ENCODE measurements at regions not wholly inside any gene's neighbourhood (a gene's known extent, or its start where the extent isn't known, plus 50 kb on each side); places are given as distances from the start of the nearest gene placed in this dataset.
"Not testable (repeated sequence)": the region's sequence is repeated elsewhere in the genome, so short reads cannot be mapped to it uniquely, and the experiment has no call there.

DNA sequence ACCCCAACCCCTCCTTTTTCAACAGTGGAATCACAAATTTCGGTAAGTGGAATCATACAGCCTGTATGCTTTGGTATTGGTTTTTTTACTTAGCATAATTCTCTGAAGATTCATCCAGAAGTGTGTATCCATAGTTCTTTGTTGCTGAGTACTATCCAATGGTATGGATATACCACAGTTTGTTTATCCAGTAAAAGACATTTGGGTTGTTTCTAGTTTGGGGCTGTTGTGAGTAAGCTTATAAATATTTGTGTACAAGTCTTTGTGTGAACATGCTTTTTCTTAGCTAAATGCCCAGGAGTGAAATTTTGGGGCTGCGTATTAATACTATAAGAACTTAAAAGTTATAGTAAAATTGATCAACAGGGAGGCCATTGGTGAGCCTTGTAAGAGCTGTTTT, 57.5 kb upstream of the GC start:
- DNase-seq (ENCODE audit: low spot score): no peak

- no peak for DNase-seq (ENCODE audit: low spot score)
Measured at GRCh38 chr4:71847300-71847699, 63.4 kb upstream of the GC start.

GRCh38 chr4:71855944-71856343, 72.1 kb upstream of the GC start:
- DNase-seq (ENCODE audit: low spot score): no peak

- no peak for DNase-seq (ENCODE audit: low spot score)
Measured at GRCh38 chr4:71857713-71858451, 74.0 kb upstream of the GC start.

DNA sequence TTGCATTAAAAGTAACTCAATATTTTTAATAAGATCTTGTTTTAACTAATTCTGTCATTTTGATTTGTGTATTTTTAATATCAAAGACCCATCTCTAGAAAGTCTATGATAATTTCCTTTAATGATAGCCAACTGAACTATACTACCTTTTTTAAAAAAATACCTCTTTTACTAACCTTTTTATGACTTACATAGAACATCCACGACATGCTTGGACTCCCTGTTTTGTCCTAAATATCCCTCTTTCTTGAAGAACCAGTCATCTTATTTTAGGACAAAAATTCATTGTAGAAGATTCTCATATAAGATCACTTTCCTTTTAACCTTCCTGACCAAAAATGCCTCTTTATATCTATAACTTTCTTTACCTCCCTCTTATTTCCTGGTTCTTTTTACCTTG, 76.8 kb upstream of the GC start:
- DNase-seq (ENCODE audit: low spot score): no peak

DNA sequence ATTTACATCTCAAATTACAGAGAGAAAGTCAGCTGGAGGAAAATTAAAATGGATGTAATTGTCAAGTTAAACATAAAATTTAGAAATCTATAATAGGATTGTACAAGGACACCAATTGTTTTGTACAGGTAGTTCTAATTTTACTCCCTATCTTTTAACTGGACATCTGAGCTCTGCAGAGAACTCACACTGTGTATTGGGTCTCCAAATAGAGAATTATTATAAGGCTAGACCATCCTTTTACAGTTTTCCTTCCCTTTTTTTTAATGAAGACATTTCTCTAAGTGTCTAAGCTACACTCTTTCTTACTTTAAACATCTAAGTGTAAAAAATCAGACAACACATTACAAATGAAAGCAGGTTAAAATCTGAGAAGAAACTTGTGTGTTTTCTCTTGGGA, 78.4 kb upstream of the GC start:
- no peak for DNase-seq (ENCODE audit: low spot score)

- no peak for DNase-seq (ENCODE audit: low spot score)
Measured at GRCh38 chr4:71863457-71863856, 79.6 kb upstream of the GC start.

DNA sequence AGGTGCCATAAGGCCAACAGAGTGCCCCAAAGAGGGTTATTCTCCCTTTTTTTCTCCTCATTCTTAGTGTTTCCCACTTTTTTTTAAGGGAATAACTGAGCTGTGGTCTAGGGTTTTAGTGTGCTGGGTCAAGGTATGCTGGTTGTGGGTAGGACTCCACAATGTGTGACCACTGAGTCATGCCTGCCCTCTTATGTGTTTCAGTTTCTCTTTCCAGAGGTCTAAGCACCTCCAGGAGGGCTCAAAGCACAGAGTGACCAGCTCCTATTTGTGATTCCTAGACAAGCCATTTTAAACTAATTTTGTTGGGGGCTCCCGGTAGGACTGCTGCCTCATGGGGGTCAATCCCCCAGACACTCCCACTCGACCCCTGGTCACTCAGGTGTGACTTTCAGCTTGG, 80.5 kb upstream of the GC start:
- no peak for DNase-seq (ENCODE audit: low spot score)

DNA sequence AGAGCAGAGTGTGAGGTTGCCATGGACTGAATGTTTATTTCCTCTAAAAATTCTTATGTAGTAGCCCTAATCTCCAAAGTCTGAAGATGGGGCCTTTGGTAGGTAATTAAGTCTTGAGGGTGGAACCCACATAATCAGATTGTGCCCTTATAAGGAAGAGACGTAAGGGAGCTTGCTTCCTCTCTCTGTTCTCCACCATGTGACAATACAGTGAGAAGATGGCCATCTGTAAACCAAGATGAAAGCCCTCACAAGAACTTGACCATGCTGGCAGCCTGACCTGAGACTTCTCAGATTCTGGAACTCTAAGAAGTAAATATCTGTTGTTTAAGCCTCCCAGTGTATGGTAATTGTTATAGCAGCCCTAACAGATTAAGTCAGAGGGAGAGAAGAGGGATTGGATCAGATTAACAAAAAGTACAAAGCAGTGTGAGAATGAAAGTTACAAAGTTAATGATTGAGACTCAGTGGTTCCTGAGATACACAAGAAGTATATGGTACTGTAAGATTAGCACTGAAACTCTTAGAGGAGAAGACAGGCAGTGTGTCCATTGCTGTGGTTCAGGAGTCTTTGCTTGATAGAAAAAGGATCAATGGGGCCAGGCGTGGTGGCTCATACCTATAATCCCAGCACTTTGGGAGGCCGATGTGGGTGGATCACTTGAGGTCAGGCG, 82.5 kb upstream of the GC start:
- no peak for DNase-seq (ENCODE audit: low spot score)

- no peak for DNase-seq (ENCODE audit: low spot score)
Measured at GRCh38 chr4:71867598-71867997, 83.7 kb upstream of the GC start.

- no peak for DNase-seq (ENCODE audit: low spot score)
Measured at GRCh38 chr4:71870456-71870855, 86.6 kb upstream of the GC start.

- no peak for DNase-seq (ENCODE audit: low spot score)
Measured at GRCh38 chr4:71872221-71872620, 88.3 kb upstream of the GC start.

DNA sequence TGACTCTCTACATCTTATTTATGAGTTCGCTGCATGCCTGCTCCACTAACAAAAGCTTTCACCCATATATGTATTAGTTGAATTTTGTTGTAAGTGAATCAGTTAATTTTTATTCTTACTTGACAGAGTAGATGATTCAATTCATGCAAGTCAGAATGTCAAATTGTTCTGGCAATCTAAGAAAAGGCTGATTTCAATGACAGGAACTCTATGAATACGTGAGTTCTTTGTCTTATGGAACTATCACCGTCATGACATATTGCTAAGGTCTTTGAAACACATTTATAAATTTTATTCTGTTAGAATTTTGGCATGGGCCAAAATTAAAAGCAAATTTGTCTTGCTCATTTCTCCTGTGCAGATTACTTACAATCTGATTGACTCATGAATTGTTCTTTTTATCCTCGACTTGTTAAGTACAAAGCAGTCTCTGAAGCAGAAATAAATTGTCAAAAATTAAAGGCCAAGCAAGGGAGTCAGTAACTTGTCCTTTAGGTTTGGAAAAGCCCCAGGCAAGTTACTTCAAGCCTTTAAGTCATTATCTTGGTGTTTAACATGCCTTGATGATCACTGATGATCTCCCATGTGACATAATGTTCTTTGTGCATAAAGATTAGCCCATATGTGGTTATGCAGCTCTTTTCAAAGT, 89.0 kb upstream of the GC start:
- DNase-seq (ENCODE audit: low spot score): no peak

- no peak for DNase-seq (ENCODE audit: low spot score)
Measured at GRCh38 chr4:71878376-71878775, 94.5 kb upstream of the GC start.

- DNase-seq (ENCODE audit: low spot score): no peak
Measured at GRCh38 chr4:71882113-71882841, 98.4 kb upstream of the GC start.

DNA sequence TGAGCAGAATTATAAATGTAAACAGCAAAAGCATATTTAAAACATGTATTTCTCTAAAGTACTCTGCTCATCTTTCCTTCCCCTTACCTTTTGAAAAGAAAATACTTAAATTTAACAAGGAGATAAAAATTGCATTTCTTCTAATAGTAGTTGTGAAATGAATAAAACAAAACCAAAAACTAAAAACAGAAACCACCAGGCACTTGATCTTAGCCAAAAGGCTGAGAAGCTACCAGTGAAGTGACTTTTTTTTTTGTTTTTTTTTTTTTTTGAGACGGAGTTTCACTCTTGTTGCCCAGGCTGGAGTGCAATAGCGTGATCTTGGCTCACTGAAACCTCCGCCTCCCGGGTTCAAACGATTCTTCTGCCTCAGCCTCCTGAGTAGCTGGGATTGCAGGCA, 116.5 kb upstream of the GC start:
- DNase-seq (ENCODE audit: low spot score): not testable (repeated sequence)

- DNase-seq (ENCODE audit: low spot score): not testable (repeated sequence)
Measured at GRCh38 chr4:71905594-71905993, 121.7 kb upstream of the GC start.

GRCh38 chr4:71906096-71906495, 122.2 kb upstream of the GC start:
- no peak for DNase-seq (ENCODE audit: low spot score)

DNA sequence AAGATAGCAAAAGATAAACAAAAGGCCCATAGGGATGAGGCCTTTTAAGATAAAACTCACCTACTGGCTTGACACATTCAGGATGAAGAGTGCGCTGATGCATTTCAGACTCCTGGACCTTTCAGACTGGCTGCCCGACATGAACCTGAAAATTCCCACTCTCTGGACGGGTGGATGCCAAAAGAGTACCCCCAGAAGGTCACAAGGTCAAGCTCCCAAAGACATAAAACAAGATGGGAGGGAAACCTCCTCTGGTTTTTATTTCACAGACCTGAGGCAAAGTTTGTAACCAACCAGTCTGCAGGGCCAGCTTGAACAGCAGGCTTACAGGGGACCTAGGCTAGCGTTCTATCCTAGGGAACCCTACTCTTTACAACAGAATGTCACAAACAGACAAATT, 123.2 kb upstream of the GC start:
- no peak for DNase-seq (ENCODE audit: low spot score)

- DNase-seq (ENCODE audit: low spot score): no peak
Measured at GRCh38 chr4:71907782-71908181, 123.9 kb upstream of the GC start.

DNA sequence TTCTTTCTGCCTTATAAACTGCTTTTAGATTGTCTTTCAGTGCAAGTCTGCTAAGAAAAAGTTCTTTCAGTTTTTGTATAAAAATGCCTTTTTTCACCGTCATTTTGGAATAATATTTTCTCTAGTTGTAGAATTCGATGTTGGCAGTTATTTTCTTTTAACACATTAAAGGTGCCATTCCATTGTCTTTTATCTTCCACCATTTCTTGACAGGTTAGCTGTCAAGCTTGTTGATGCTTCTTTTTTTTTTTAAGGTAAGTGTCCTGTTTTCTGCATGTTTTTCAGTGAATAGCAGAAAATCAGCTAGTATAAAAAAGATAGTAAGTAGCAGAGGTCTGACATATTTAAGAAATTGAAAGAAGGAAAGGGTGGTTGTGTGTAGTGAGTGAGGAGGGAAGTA, 118.5 kb upstream of the NPFFR2 start:
- DNase-seq (ENCODE audit: low spot score): no peak

DNA sequence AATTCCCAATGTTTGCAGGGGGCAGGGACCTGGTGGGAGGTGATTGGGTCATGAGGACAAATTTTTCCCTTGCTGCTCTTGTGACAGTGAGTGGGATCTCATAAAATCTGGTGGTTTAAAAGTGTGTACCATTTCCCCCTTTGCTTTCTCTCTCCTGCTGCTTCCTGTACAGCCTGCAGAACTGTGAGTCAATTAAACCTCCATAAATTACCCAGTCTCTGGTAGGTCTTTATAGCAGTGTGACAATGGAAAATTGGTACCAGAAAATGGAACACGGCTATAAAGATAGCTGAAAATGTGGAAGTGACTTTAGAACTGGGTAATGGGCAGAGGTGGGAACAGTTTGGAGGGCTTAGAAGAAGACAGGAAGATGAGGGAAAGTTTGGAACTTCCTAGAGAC, 108.7 kb upstream of the NPFFR2 start:
- DNase-seq (ENCODE audit: low spot score): no peak

DNA sequence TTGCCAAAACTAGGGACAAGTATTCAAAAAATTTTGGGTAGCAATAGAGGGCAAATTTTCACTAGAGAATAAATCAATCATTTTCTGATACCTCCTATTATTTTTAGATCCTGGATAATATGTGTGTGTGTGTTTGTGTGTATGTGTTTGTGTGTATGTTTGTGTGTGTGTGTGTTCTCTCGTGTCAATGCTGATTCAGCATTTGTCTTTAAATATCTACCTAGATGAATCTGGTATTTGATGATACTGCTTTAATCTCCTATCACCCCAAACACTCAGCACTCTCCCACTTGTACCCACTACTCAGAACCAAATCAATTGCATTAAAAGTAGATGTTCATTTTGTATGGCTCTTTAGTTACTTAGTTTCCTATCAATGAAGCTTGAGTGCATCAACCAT, 101.3 kb upstream of the NPFFR2 start:
- no peak for DNase-seq (ENCODE audit: low spot score)
